Ishikawa (cell line): ENCODE measurements at regions not wholly inside any gene's neighbourhood (a gene's known extent, or its start where the extent isn't known, plus 50 kb on each side); places are given as distances from the start of the nearest gene placed in this dataset.

Experiments used
- CEBPB ChIP-seq: IDR thresholded peaks from 2 replicates; pipeline ENCODE4 v1.6.1; 2012
- CREB1 ChIP-seq: IDR thresholded peaks from 2 replicates; pipeline ENCODE4 v1.6.1; 2012; ENCODE audit warnings: low read depth
- EP300 ChIP-seq: IDR thresholded peaks from 2 replicates; pipeline ENCODE4 v1.6.1; 2012; ENCODE audit warnings: borderline replicate concordance
- NFIC ChIP-seq: IDR thresholded peaks from 2 replicates; pipeline ENCODE4 v1.6.1; 2012
- RAD21 ChIP-seq: IDR thresholded peaks from 2 replicates; pipeline ENCODE4 v1.6.1; 2012; ENCODE audit warnings: low read depth
- REST ChIP-seq: IDR thresholded peaks from 2 replicates; pipeline ENCODE4 v1.6.1; 2012; ENCODE audit warnings: low read depth, mild to moderate bottlenecking
- TAF1 ChIP-seq: IDR thresholded peaks from 2 replicates; pipeline ENCODE4 v1.6.1; 2012; ENCODE audit warnings: low read depth, mild to moderate bottlenecking
- TCF12 ChIP-seq: IDR thresholded peaks from 2 replicates; pipeline ENCODE4 v1.6.1; 2012; ENCODE audit warnings: low read depth
- TEAD4 ChIP-seq: IDR thresholded peaks from 2 replicates; pipeline ENCODE4 v1.6.1; 2012
- USF1 ChIP-seq: IDR thresholded peaks from 2 replicates; pipeline ENCODE4 v1.6.1; 2012
- YY1 ChIP-seq: IDR thresholded peaks from 2 replicates; pipeline ENCODE4 v1.6.1; 2012; ENCODE audit warnings: low read depth
- ZBTB7A ChIP-seq: IDR thresholded peaks from 2 replicates; pipeline ENCODE4 v1.6.1; 2012; ENCODE audit warnings: low read depth
- TF ChIP-seq, protein P1 (sequence below): IDR thresholded peaks from 2 replicates; pipeline ENCODE4 v1.6.1; 2012

- TF ChIP-seq REST = no peak
- TF ChIP-seq, protein P1, sequence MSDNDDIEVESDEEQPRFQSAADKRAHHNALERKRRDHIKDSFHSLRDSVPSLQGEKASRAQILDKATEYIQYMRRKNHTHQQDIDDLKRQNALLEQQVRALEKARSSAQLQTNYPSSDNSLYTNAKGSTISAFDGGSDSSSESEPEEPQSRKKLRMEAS = no peak
- TF ChIP-seq EP300 = no peak
- no peak for TF ChIP-seq YY1
- TF ChIP-seq NFIC = no peak
- no peak for TF ChIP-seq RAD21
- TF ChIP-seq USF1 = no peak
- no peak for TF ChIP-seq CREB1
- no peak for TF ChIP-seq TAF1
- TF ChIP-seq ZBTB7A = no peak
- no peak for TF ChIP-seq TEAD4
- TF ChIP-seq CEBPB = no peak
- TF ChIP-seq TCF12 = no peak
Observed at GRCh38 chr16:85228970-85229430, 116.7 kb upstream of the CIBAR2 start.
